OCI-LY7 (cell line): ENCODE measurements at regions not wholly inside any gene's neighbourhood (a gene's known extent, or its start where the extent isn't known, plus 50 kb on each side); places are given as distances from the start of the nearest gene placed in this dataset.

Experiments used
- BruUV-seq: library from RNA; stranded (reverse); fragments of 400-500 nt; replicated peaks from 2 replicates; lab custom pipeline; 2021; lab: Mats Ljungman, UMichigan
- CTCF ChIA-PET: fragments of 300-600 bp; sonication (Branson Sonifier 250); formaldehyde crosslinking; loops from one replicate; lab custom pipeline; 2022; ENCODE audit warnings: antibody characterized with exemption; ENCODE audit not compliant: unreplicated experiment; lab: Charles Lee
- POLR2A ChIA-PET: fragments of 300-600 bp; sonication (Branson Sonifier 250); formaldehyde crosslinking; loops from one replicate; lab custom pipeline; 2022; ENCODE audit warnings: antibody characterized with exemption; lab: Charles Lee
- DNase-seq: peaks from one replicate; pipeline ENCODE4 v3.0.0-alpha.2; 2015; ENCODE audit warnings: low spot score
- H2AFZ ChIP-seq: fragments of 200-600 bp; sonication (generic), shearing (Covaris generic); 2 replicates; pipeline ENCODE4 v1.6.1; 2014; ENCODE audit warnings: mild to moderate bottlenecking, antibody characterized with exemption, low read length, moderate library complexity
- H3K27ac ChIP-seq: fragments of 200-600 bp; sonication (generic); 2 replicates; pipeline ENCODE4 v1.5.1; 2014; ENCODE audit warnings: mixed run types, low read depth, mild to moderate bottlenecking, moderate library complexity, low read length, inconsistent platforms; ENCODE audit not compliant: poor library complexity, severe bottlenecking
- H3K36me3 ChIP-seq: fragments of 200-600 bp; sonication (generic); 2 replicates; pipeline ENCODE4 v1.6.1; 2014; ENCODE audit warnings: mild to moderate bottlenecking, antibody characterized with exemption, low read length, moderate library complexity, mixed read lengths; ENCODE audit not compliant: insufficient read depth
- H3K4me1 ChIP-seq: fragments of 200-600 bp; sonication (generic); 2 replicates; pipeline ENCODE4 v1.5.1; 2014; ENCODE audit warnings: mild to moderate bottlenecking, low read length; ENCODE audit not compliant: insufficient read depth, poor library complexity, severe bottlenecking
- H3K4me2 ChIP-seq: fragments of 200-600 bp; sonication (generic); 2 replicates; pipeline ENCODE4 v1.6.1; 2014; ENCODE audit warnings: mild to moderate bottlenecking, low read length
- H3K4me3 ChIP-seq: fragments of 200-600 bp; sonication (generic); 2 replicates; pipeline ENCODE4 v1.5.1; 2014; ENCODE audit warnings: mild to moderate bottlenecking, low read depth, low read length; ENCODE audit not compliant: poor library complexity, severe bottlenecking
- H3K79me2 ChIP-seq: fragments of 200-600 bp; sonication (generic); 2 replicates; pipeline ENCODE4 v1.6.1; 2016; ENCODE audit warnings: low read depth, mild to moderate bottlenecking, low read length, moderate library complexity, mixed read lengths; ENCODE audit not compliant: insufficient read depth
- H3K9me2 ChIP-seq: fragments of 200-600 bp; sonication (generic); 2 replicates; pipeline ENCODE4 v1.6.1; 2016; ENCODE audit warnings: mild to moderate bottlenecking, low read length, mixed read lengths; ENCODE audit not compliant: insufficient read depth
- H3K9me3 ChIP-seq: fragments of 200-600 bp; sonication (generic); 2 replicates; pipeline ENCODE4 v1.6.1; 2014; ENCODE audit warnings: mild to moderate bottlenecking, mixed run types, low read length, mixed read lengths
- H4K20me1 ChIP-seq: fragments of 200-600 bp; sonication (generic); 2 replicates; pipeline ENCODE4 v1.6.1; 2014; ENCODE audit warnings: mild to moderate bottlenecking, antibody characterized with exemption, low read length, moderate library complexity, mixed read lengths; ENCODE audit not compliant: insufficient read depth
- CTCF ChIP-seq: fragments of 200-600 bp; sonication (generic); conservative IDR thresholded peaks from 2 replicates; pipeline ENCODE4 v1.5.1; 2014; ENCODE audit warnings: mild to moderate bottlenecking, antibody characterized with exemption, low read length, moderate library complexity, mixed read lengths
- EZH2phosphoT487 ChIP-seq: fragments of 200-600 bp; sonication (generic); IDR thresholded peaks from 2 replicates; pipeline ENCODE4 v1.6.1; 2018; ENCODE audit warnings: low read depth, borderline replicate concordance, mild to moderate bottlenecking, mixed run types, antibody characterized with exemption, low read length, moderate library complexity, mixed read lengths
- intact Hi-C: fragments of 100-400 bp; cut with micrococcal nuclease; formaldehyde crosslinking; loops from one replicate; pipeline ENCODE4 v1.10.0; 2022; ENCODE audit not compliant: unreplicated experiment

GRCh38 chr17:79458356-79458755, 152.5 kb downstream of the RBFOX3 start:
- H3K4me3 ChIP-seq, result no peak overlapping the region
- no peak for DNase-seq
- no peak overlapping the region for H2AFZ ChIP-seq
- H3K79me2 ChIP-seq, result no peaks in the 10 kb centered on the region
- TF ChIP-seq EZH2phosphoT487, result no peak
- TF ChIP-seq CTCF, result no peak
- no peaks in the 10 kb centered on the region for H4K20me1 ChIP-seq
- H3K4me2 ChIP-seq, result no peak overlapping the region
- no peaks in the 10 kb centered on the region for H3K36me3 ChIP-seq
- no peaks in the 10 kb centered on the region for H3K9me3 ChIP-seq
- no peak overlapping the region for H3K27ac ChIP-seq
- no TSS peak for BruUV-seq
- ChIA-PET POLR2A (no interaction called here), CTCF (no interaction called here)
- H3K9me2 ChIP-seq, result no peaks in the 10 kb centered on the region
- intact Hi-C loops, result no loop called here
- H3K4me1 ChIP-seq, result peaks cover 16% of the 10 kb centered on the region

GRCh38 chr17:79457889-79458288, 153.0 kb downstream of the RBFOX3 start:
- Histone ChIP-seq H3K79me2 (no peaks in the 10 kb centered on the region), H3K36me3 (no peaks in the 10 kb centered on the region), H3K4me2 (no peak overlapping the region), H2AFZ (no peak overlapping the region), H3K9me2 (no peaks in the 10 kb centered on the region), H3K27ac (no peak overlapping the region), H3K4me3 (no peak overlapping the region), H3K9me3 (no peaks in the 10 kb centered on the region), H3K4me1 (peaks cover 16% of the 10 kb centered on the region), H4K20me1 (no peaks in the 10 kb centered on the region)
- ChIA-PET POLR2A (no interaction called here), CTCF (no interaction called here)
- no TSS peak for BruUV-seq
- no peak for DNase-seq
- intact Hi-C loops, result no loop called here
- TF ChIP-seq CTCF, result no peak
- no peak for TF ChIP-seq EZH2phosphoT487

GRCh38 chr17:79457376-79457775, 153.5 kb downstream of the RBFOX3 start:
- no peaks in the 10 kb centered on the region for H3K79me2 ChIP-seq
- intact Hi-C loops, result no loop called here
- H3K9me2 ChIP-seq, result no peaks in the 10 kb centered on the region
- ChIA-PET CTCF (no interaction called here), POLR2A (no interaction called here)
- no peak overlapping the region for H3K4me2 ChIP-seq
- no peak overlapping the region for H3K27ac ChIP-seq
- H3K4me3 ChIP-seq, result no peak overlapping the region
- BruUV-seq, result no TSS peak
- H3K4me1 ChIP-seq, result peaks cover 16% of the 10 kb centered on the region
- TF ChIP-seq EZH2phosphoT487 (no peak), CTCF (no peak)
- no peak overlapping the region for H2AFZ ChIP-seq
- H3K36me3 ChIP-seq, result no peaks in the 10 kb centered on the region
- DNase-seq, result no peak
- no peaks in the 10 kb centered on the region for H4K20me1 ChIP-seq
- no peaks in the 10 kb centered on the region for H3K9me3 ChIP-seq
